Endothelial cell of umbilical vein (primary cell): ENCODE measurements at regions not wholly inside any gene's neighbourhood (a gene's known extent, or its start where the extent isn't known, plus 50 kb on each side); places are given as distances from the start of the nearest gene placed in this dataset.
"Not testable (repeated sequence)": the region's sequence is repeated elsewhere in the genome, so short reads cannot be mapped to it uniquely, and the experiment has no call there.

ENCODE experiments used
- BruUV-seq: library from RNA; stranded (reverse); fragments of 400-500 nt; replicated peaks from 2 replicates; lab custom pipeline; 2021; lab: Mats Ljungman, UMichigan
- CTCF ChIA-PET: fragments of 300-600, 350-600 bp; sonication (Branson Sonifier 250); formaldehyde crosslinking; loops from one replicate; lab custom pipeline; 2021; ENCODE audit warnings: antibody characterized with exemption, inconsistent platforms; lab: Charles Lee
- POLR2A ChIA-PET: fragments of 300-600, 350-600 bp; sonication (Branson Sonifier 250); formaldehyde crosslinking; loops from one replicate; lab custom pipeline; 2021; ENCODE audit warnings: antibody characterized with exemption, inconsistent platforms; lab: Charles Lee
- DNase-seq: peaks from one replicate; pipeline ENCODE4 v3.0.0-alpha.2; 2011; ENCODE audit warnings: low read depth, low spot score
- FAIRE-seq: peaks from 2 replicates; lab custom pipeline; 2011; peaks lifted over from hg19 to GRCh38; lab: Jason Lieb, UNC
- H2AFZ ChIP-seq: 2 replicates; pipeline ENCODE4 v1.6.0; 2012; ENCODE audit warnings: low read depth, low read length, control low read depth, inconsistent platforms
- H3K27ac ChIP-seq: 2 replicates; pipeline ENCODE4 v1.5.1; 2011; ENCODE audit warnings: low read depth, mild to moderate bottlenecking, control low read depth, low read length, moderate library complexity; ENCODE audit not compliant: insufficient read depth
- H3K27me3 ChIP-seq, 2 experiments: 2 replicates each; pipeline versions ENCODE4 v1.6.0 to v1.6.1; 2011; ENCODE audit warnings: low read length in 2 of 2, mixed read lengths in 1 of 2; ENCODE audit not compliant: control insufficient read depth in 2 of 2, insufficient read depth in 2 of 2
- H3K36me3 ChIP-seq, 2 experiments: 2 replicates in 1 of 2; 3 replicates in 1 of 2; pipeline ENCODE4 v1.5.1; 2011; ENCODE audit warnings: low read length in 2 of 2, mild to moderate bottlenecking in 1 of 2, moderate library complexity in 1 of 2; ENCODE audit not compliant: control insufficient read depth in 2 of 2, insufficient read depth in 2 of 2; ENCODE audit errors: extremely low read depth in 1 of 2
- H3K4me1 ChIP-seq: 3 replicates; pipeline ENCODE4 v1.5.1; 2011; ENCODE audit warnings: mild to moderate bottlenecking, low read length; ENCODE audit not compliant: control insufficient read depth, insufficient read depth; ENCODE audit errors: extremely low read depth
- H3K4me2 ChIP-seq: 2 replicates; pipeline ENCODE4 v1.6.1; 2011; ENCODE audit warnings: low read length, control low read depth, mixed read lengths; ENCODE audit not compliant: insufficient read depth
- H3K4me3 ChIP-seq, 3 experiments: fragments of 200-600 bp in 1 of 3; sonication (generic), shearing (Covaris generic) in 1 of 3; replicated peaks in 1 of 3; 2 replicates each; pipeline ENCODE4 v1.5.1; 2011 to 2016; ENCODE audit warnings: control low read depth in 3 of 3, low read length in 3 of 3, mild to moderate bottlenecking in 2 of 3, inconsistent platforms in 1 of 3, low read depth in 1 of 3, moderate library complexity in 1 of 3; ENCODE audit not compliant: insufficient read depth in 1 of 3
- H3K79me2 ChIP-seq: 2 replicates; pipeline ENCODE4 v1.6.0; 2012; ENCODE audit warnings: low read length, inconsistent platforms; ENCODE audit not compliant: control insufficient read depth, insufficient read depth
- H3K9ac ChIP-seq: replicated peaks from 2 replicates; pipeline ENCODE3; 2011; ENCODE audit warnings: low read length, control low read depth; ENCODE audit not compliant: insufficient read depth; ENCODE audit errors: extremely low read depth
- H3K9me1 ChIP-seq: replicated peaks from 3 replicates; pipeline ENCODE4 v1.6.0; 2011; ENCODE audit warnings: mild to moderate bottlenecking, low read length; ENCODE audit not compliant: control insufficient read depth, insufficient read depth; ENCODE audit errors: extremely low read depth
- H3K9me3 ChIP-seq: replicated peaks from 2 replicates; pipeline ENCODE4 v1.5.1; 2012; ENCODE audit warnings: low read length, inconsistent platforms; ENCODE audit not compliant: control insufficient read depth, insufficient read depth
- H4K20me1 ChIP-seq: replicated peaks from 2 replicates; pipeline ENCODE3; 2011; ENCODE audit warnings: mild to moderate bottlenecking, low read length; ENCODE audit not compliant: control insufficient read depth, insufficient read depth; ENCODE audit errors: extremely low read depth
- EZH2 ChIP-seq: IDR thresholded peaks from 2 replicates; pipeline ENCODE4 v1.6.1; 2012; ENCODE audit warnings: borderline replicate concordance, low read depth, mild to moderate bottlenecking, moderate library complexity, low read length, inconsistent platforms; ENCODE audit not compliant: severe bottlenecking
- FOS ChIP-seq: IDR thresholded peaks from 2 replicates; pipeline ENCODE4 v1.6.1; 2011; ENCODE audit warnings: mild to moderate bottlenecking, low read length, moderate library complexity, borderline replicate concordance; ENCODE audit not compliant: insufficient read depth
- GATA2 ChIP-seq: IDR thresholded peaks from 2 replicates; pipeline ENCODE4 v1.7.0; 2011; ENCODE audit warnings: low read depth, mild to moderate bottlenecking, moderate library complexity, mixed read lengths, low read length; ENCODE audit not compliant: insufficient read length, insufficient read depth
- JUN ChIP-seq: IDR thresholded peaks from 2 replicates; pipeline ENCODE4 v1.6.1; 2011; ENCODE audit warnings: borderline replicate concordance, low read depth; ENCODE audit not compliant: insufficient read length, insufficient read depth
- MYC ChIP-seq: IDR thresholded peaks from one replicate; pipeline ENCODE4 v1.6.1; 2011; ENCODE audit warnings: mild to moderate bottlenecking, low read depth, low read length
- POLR2A ChIP-seq: IDR thresholded peaks from 2 replicates; pipeline ENCODE4 v1.6.1; 2012; ENCODE audit warnings: low read depth, mild to moderate bottlenecking, control low read depth, low read length
- POLR2AphosphoS5 ChIP-seq: IDR thresholded peaks from 2 replicates; pipeline ENCODE4 v1.6.1; 2012; ENCODE audit warnings: low read depth, mild to moderate bottlenecking, control low read depth, low read length, moderate library complexity; ENCODE audit not compliant: insufficient read depth
- dilution Hi-C: fragments of 300-500 bp; cut with MboI; formaldehyde crosslinking; loops from one replicate; pipeline ENCODE4 v1.15.0; 2019; ENCODE audit warnings: low sequenced_read_pairs; ENCODE audit not compliant: extremely low pct_ligation_motif_present
- intact Hi-C: fragments of 100-400 bp; cut with micrococcal nuclease; formaldehyde crosslinking; loops from one replicate; pipeline ENCODE4 v1.10.0; 2022
- TF ChIP-seq, protein P1 (sequence below): IDR thresholded peaks from 2 replicates; pipeline ENCODE4 v1.6.1; 2011; ENCODE audit not compliant: insufficient read depth, insufficient read length
- TF ChIP-seq, protein P2 (sequence below), 2 donors: IDR thresholded peaks; 1 replicate in 1 of 2; 2 replicates in 1 of 2; pipeline ENCODE4 v1.5.1; 2011; ENCODE audit warnings: low read length in 2 of 2, mild to moderate bottlenecking in 2 of 2, moderate library complexity in 2 of 2, control low read depth in 1 of 2, inconsistent platforms in 1 of 2, low read depth in 1 of 2; ENCODE audit not compliant: insufficient read depth in 1 of 2; ENCODE audit errors: extremely low read depth in 1 of 2

DNA sequence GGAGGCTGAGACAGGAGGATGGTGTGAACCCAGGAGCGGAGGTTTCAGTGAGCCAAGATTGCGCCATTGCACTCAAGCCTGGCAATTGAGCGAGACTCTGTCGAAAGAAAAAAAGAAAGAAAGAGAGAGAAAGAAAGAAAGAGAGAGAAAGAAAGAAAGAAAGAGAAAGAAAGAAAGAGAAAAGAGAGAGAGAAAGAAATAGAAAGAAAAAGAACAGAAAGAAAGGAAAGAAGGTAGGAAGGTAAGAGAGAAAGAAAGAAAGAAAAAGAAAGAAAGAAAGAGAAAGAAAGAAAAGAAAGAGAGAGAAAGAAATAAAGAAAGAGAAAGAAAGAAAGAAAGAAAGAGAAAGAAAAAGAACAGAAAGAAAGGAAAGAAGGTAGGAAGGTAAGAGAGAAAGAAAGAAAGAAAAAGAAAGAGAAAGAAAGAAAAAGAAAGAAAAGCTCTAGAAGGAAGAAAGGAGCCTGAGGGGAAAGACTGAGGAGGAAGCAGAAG lies 54.1 kb downstream of the FHIP2A start:
- DNase-seq, H3K4me3 ChIP-seq, H3K4me2 ChIP-seq, FAIRE-seq, H3K36me3 ChIP-seq, H3K4me1 ChIP-seq, H4K20me1 ChIP-seq, dilution Hi-C loops, H2AFZ ChIP-seq, H3K27ac ChIP-seq, H3K9me1 ChIP-seq, H3K27me3 ChIP-seq, POLR2A ChIA-PET, H3K79me2 ChIP-seq, BruUV-seq, H3K9me3 ChIP-seq, H3K9ac ChIP-seq: not testable (repeated sequence)
- intact Hi-C loops = loop anchor here (2.0 kb wide), 1 partner anchor 217 kb away; the partner anchor contains the start of gene ATRNL1
- CTCF ChIA-PET = interaction anchor here (1.3 to 5.3 kb wide), 3 partner anchors 9 to 254 kb away, joined by 4 to 99 read pairs (median 7); no protein-coding TSS in a partner anchor

DNA sequence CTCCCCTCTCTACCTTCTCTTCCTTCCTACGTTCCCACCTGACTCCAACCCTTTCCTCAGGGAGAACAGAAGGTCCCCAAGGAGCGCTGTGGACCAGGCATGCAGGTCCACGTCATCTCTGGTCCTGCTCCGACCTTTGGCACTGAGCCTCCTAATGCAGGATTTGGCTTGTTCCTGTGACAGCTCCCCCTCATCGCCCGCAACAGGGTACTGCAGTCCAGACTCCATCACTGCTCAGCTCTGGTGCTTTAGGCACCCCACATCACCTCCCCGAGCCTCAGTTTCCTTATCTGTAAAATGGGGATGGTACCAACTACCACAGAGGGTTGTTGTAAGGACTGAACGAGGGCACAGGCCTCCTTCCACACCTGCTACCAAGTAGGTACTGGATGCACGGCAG lies 54.6 kb downstream of the FHIP2A start:
- FAIRE-seq (no peak), DNase-seq (no peak)
- intact Hi-C loops (loop anchor here (2.0 kb wide), 1 partner anchor 217 kb away; the partner anchor contains the start of gene ATRNL1), dilution Hi-C loops (no loop called here)
- H4K20me1 ChIP-seq = no peaks in the 10 kb centered on the region
- H2AFZ ChIP-seq = no peak overlapping the region
- H3K4me3 ChIP-seq = no peak overlapping the region
- no peaks in the 10 kb centered on the region for H3K27me3 ChIP-seq
- no peak overlapping the region for H3K9ac ChIP-seq
- POLR2A ChIA-PET = no interaction called here
- no peak overlapping the region for H3K4me2 ChIP-seq
- no peaks in the 10 kb centered on the region for H3K9me3 ChIP-seq
- no peak for TF ChIP-seq FOS
- TF ChIP-seq, protein P1, sequence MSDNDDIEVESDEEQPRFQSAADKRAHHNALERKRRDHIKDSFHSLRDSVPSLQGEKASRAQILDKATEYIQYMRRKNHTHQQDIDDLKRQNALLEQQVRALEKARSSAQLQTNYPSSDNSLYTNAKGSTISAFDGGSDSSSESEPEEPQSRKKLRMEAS = no peak
- TF ChIP-seq GATA2 = no peak
- TF ChIP-seq MYC = no peak
- no peak for TF ChIP-seq EZH2
- no peak for TF ChIP-seq JUN
- TF ChIP-seq POLR2AphosphoS5 = no peak
- no peak for TF ChIP-seq POLR2A
- TF ChIP-seq, protein P2, sequence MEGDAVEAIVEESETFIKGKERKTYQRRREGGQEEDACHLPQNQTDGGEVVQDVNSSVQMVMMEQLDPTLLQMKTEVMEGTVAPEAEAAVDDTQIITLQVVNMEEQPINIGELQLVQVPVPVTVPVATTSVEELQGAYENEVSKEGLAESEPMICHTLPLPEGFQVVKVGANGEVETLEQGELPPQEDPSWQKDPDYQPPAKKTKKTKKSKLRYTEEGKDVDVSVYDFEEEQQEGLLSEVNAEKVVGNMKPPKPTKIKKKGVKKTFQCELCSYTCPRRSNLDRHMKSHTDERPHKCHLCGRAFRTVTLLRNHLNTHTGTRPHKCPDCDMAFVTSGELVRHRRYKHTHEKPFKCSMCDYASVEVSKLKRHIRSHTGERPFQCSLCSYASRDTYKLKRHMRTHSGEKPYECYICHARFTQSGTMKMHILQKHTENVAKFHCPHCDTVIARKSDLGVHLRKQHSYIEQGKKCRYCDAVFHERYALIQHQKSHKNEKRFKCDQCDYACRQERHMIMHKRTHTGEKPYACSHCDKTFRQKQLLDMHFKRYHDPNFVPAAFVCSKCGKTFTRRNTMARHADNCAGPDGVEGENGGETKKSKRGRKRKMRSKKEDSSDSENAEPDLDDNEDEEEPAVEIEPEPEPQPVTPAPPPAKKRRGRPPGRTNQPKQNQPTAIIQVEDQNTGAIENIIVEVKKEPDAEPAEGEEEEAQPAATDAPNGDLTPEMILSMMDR (IDR thresholded peaks at IDR 0.05; ENCODE audit: extremely low read depth in 1 of 2, insufficient read depth in 1 of 2, low read depth in 1 of 2, low read length in 2 of 2) = no peak
- CTCF ChIA-PET = interaction anchor here (0.7 to 5.3 kb wide), 20 partner anchors 9 to 542 kb away, joined by 3 to 99 read pairs (median 4); partner anchors contain the start of gene TRUB1
- H3K9me1 ChIP-seq = no peaks in the 10 kb centered on the region
- no peak overlapping the region for H3K27ac ChIP-seq
- H3K4me1 ChIP-seq = no peaks in the 10 kb centered on the region
- H3K36me3 ChIP-seq = no peaks in the 10 kb centered on the region
- no TSS peak for BruUV-seq
- no peaks in the 10 kb centered on the region for H3K79me2 ChIP-seq
